NCI-H2227 (cell line): ENCODE measurements at regions not wholly inside any gene's neighbourhood (a gene's known extent, or its start where the extent isn't known, plus 50 kb on each side); places are given as distances from the start of the nearest gene placed in this dataset.
"Not testable (repeated sequence)": the region's sequence is repeated elsewhere in the genome, so short reads cannot be mapped to it uniquely, and the experiment has no call there.

Source experiments
- DNase-seq: peaks from one replicate; lab custom pipeline; 2025; ENCODE audit not compliant: unreplicated experiment; lab: John Stamatoyannopoulos, UW

- no peak for DNase-seq
These were observed 344.9 kb downstream of the ICE1 start for GRCh38 chr5:5767286-5767928.

GRCh38 chr5:5765066-5765850 is 342.8 kb downstream of the ICE1 start:
- DNase-seq, result no peak

- DNase-seq, result no peak
These were observed 341.8 kb downstream of the ICE1 start for GRCh38 chr5:5764246-5764645.

- DNase-seq, result no peak
These were observed 334.3 kb downstream of the ICE1 start for GRCh38 chr5:5756762-5757161.

GRCh38 chr5:5755888-5756287 is 333.4 kb downstream of the ICE1 start:
- DNase-seq, result no peak

GRCh38 chr5:5752844-5753243 is 330.4 kb downstream of the ICE1 start:
- no peak for DNase-seq

- DNase-seq, result no peak
These were observed 329.5 kb downstream of the ICE1 start for GRCh38 chr5:5751987-5752386.

- no peak for DNase-seq
These were observed 329.0 kb downstream of the ICE1 start for GRCh38 chr5:5751498-5751897.

GRCh38 chr5:5741418-5741817 is 318.9 kb downstream of the ICE1 start:
- no peak for DNase-seq

- DNase-seq, result no peak
These were observed 317.0 kb downstream of the ICE1 start for GRCh38 chr5:5739490-5739945.

- no peak for DNase-seq
These were observed 316.5 kb downstream of the ICE1 start for GRCh38 chr5:5738797-5739489.

- no peak for DNase-seq
These were observed 313.5 kb downstream of the ICE1 start for GRCh38 chr5:5736007-5736406.

- DNase-seq, result not testable (repeated sequence)
These were observed 310.6 kb downstream of the ICE1 start for GRCh38 chr5:5733058-5733457.

GRCh38 chr5:5726401-5726800 is 303.9 kb downstream of the ICE1 start:
- no peak for DNase-seq

GRCh38 chr5:5721881-5722280 is 299.4 kb downstream of the ICE1 start:
- no peak for DNase-seq

GRCh38 chr5:5719292-5719691 is 296.8 kb downstream of the ICE1 start:
- DNase-seq, result no peak

- no peak for DNase-seq
These were observed 294.2 kb downstream of the ICE1 start for GRCh38 chr5:5716665-5717064.

- DNase-seq, result no peak
These were observed 289.1 kb downstream of the ICE1 start for GRCh38 chr5:5711592-5711991.

GRCh38 chr5:5711112-5711511 is 288.6 kb downstream of the ICE1 start:
- no peak for DNase-seq

- no peak for DNase-seq
These were observed 288.0 kb downstream of the ICE1 start for GRCh38 chr5:5710471-5710870.

- DNase-seq, result no peak
These were observed 286.0 kb downstream of the ICE1 start for GRCh38 chr5:5708367-5708919.

GRCh38 chr5:5705010-5705409 is 282.5 kb downstream of the ICE1 start:
- no peak for DNase-seq
